ENCODE measurements at regions not wholly inside any gene's neighbourhood (a gene's known extent, or its start where the extent isn't known, plus 50 kb on each side); places are given as distances from the start of the nearest gene placed in this dataset.
A peak's percentile ranks its signal among the peaks of the same experiment; 100 is the strongest.

- no peak for TF ChIP-seq CTCF (IDR thresholded peaks at IDR 0.05)
- ATAC-seq (ENCODE audit: low FRiP score) (no peak), DNase-seq (ENCODE audit: low spot score) (no peak)
Measured at GRCh38 chr5:159855476-159856191, 60.6 kb upstream of the ADRA1B start.

- no peak for ATAC-seq (ENCODE audit: low FRiP score)
- no peak for DNase-seq (ENCODE audit: low spot score)
- TF ChIP-seq CTCF (IDR thresholded peaks at IDR 0.05) = no peak
Measured at GRCh38 chr5:159858871-159859270, 57.4 kb upstream of the ADRA1B start.

DNA sequence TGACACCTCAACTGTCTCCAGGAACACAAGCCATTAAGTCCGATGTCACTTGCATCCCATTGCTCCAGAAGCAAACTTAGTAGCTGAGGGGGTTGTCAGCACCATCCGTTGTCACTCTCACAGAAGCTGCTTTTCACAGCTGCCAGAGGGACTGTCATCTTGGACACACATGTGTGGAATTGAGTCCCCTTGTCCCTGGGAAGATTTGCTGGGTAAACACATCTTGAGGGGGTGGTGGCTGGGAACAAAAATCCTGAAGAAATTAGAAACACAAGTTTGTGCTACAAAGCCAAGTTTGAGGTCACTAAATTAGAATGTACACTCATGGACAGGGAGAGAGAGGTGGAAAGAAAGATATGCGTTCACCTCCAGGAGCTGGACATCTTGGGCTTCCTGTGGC, 55.2 kb upstream of the ADRA1B start:
- TF ChIP-seq CTCF (IDR thresholded peaks at IDR 0.05) = no peak
- ATAC-seq (ENCODE audit: low FRiP score) (no peak), DNase-seq (ENCODE audit: low spot score) (no peak)

- DNase-seq (ENCODE audit: low spot score) (no peak), ATAC-seq (ENCODE audit: low FRiP score) (peak; percentile 29)
- no peak for TF ChIP-seq CTCF (IDR thresholded peaks at IDR 0.05)
Measured at GRCh38 chr5:159864885-159865691, 51.2 kb upstream of the ADRA1B start.

GRCh38 chr5:159866093-159866492, 50.2 kb upstream of the ADRA1B start:
- ATAC-seq (ENCODE audit: low FRiP score) (no peak), DNase-seq (ENCODE audit: low spot score) (no peak)
- no peak for TF ChIP-seq CTCF (IDR thresholded peaks at IDR 0.05)
